ENCODE measurements at regions not wholly inside any gene's neighbourhood (a gene's known extent, or its start where the extent isn't known, plus 50 kb on each side); places are given as distances from the start of the nearest gene placed in this dataset.

DNA sequence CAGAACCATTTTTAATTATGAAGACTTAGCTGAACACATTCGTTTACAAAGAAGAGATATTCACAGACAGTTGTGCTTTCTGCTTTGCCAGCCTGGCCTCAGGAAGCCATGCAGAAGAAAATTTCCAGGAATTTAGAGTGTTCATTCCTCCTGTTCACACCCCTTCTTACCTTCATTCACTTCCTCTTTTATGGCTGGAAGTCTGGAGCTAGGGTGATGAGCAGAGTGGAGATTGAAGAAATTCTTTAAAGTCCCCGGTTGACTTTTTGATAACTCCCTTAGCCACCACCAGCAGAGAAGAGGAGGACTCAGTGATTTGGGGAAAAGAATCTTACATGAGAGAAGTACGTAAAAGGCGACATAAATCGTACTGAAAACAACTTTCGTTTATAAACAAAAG, 263.6 kb upstream of the TSHZ3 start:
- H2BK20ac ChIP-seq (ENCODE audit: low read length), result no peak overlapping the region
- no peak for TF ChIP-seq TAF7 (optimal IDR thresholded peaks at IDR 0.05; ENCODE audit: borderline replicate concordance, low read depth, low read length)
- TF ChIP-seq ASH2L (IDR thresholded peaks at IDR 0.05; ENCODE audit: low read length), result no peak
- no peak overlapping the region for H2BK15ac ChIP-seq (ENCODE audit: low read length)
- H3K9me3 ChIP-seq (ENCODE audit: insufficient read depth in 2 of 2, low read depth in 1 of 2, low read length in 1 of 2), result no peaks in the 10 kb centered on the region
- no peak overlapping the region for H3K27ac ChIP-seq (ENCODE audit: low read depth, low read length)
- H3K4ac ChIP-seq (replicated peaks; ENCODE audit: insufficient read length, low read depth, low read length), result no peak overlapping the region
- H2AFZ ChIP-seq (ENCODE audit: low read length), result no peak overlapping the region
- H3K36me3 ChIP-seq (ENCODE audit: control insufficient read depth in 2 of 4, insufficient read depth in 4 of 4, low read length in 3 of 4), result no peaks in the 10 kb centered on the region
- no peaks in the 10 kb centered on the region for H3K23me2 ChIP-seq (ENCODE audit: low read depth, low read length)
- POLR2A ChIA-PET (ENCODE audit: partially characterized antibody), result no interaction called here
- H3K4me2 ChIP-seq (ENCODE audit: insufficient read depth in 1 of 2, low read depth in 2 of 2, low read length in 2 of 2), result no peak overlapping the region
- 82% methylated on average over 6 of the region's 6 CpGs; no CpG with 5 or more reads in 1 of the 2 experiments for WGBS, 2 experiments (ENCODE audit: extremely low coverage in 1 of 2, insufficient coverage in 1 of 2, insufficient read length in 1 of 2, insufficient replicate concordance in 2 of 2, low coverage in 1 of 2, low lambda C conversion rate in 2 of 2, missing lambda C conversion rate in 1 of 2)
- H2BK5ac ChIP-seq (ENCODE audit: low read depth, low read length), result no peak overlapping the region
- H3K9ac ChIP-seq (replicated peaks in 1 of 4; ENCODE audit: extremely low read depth in 1 of 4, low read depth in 3 of 4, low read length in 3 of 4), result no peak overlapping the region
- no peak overlapping the region for H2BK120ac ChIP-seq (replicated peaks; ENCODE audit: low read depth, low read length)
- H4K5ac ChIP-seq (ENCODE audit: insufficient read length, low read depth, low read length), result no peak overlapping the region
- no peaks in the 10 kb centered on the region for H4K20me1 ChIP-seq (replicated peaks in 1 of 2; ENCODE audit: control insufficient read depth in 1 of 2, insufficient read depth in 2 of 2, low read length in 2 of 2)
- no peak overlapping the region for H4K8ac ChIP-seq (ENCODE audit: extremely low read depth, insufficient read depth, low read length)
- no peaks in the 10 kb centered on the region for H3K27me3 ChIP-seq (replicated peaks in 1 of 4; ENCODE audit: control insufficient read depth in 3 of 4, extremely low read depth in 1 of 4, insufficient read depth in 3 of 4, low read length in 3 of 4)
- no peak for FAIRE-seq
- no peak for DNase-seq (ENCODE audit: low read depth in 1 of 2, low spot score in 2 of 2)
- H3K18ac ChIP-seq (ENCODE audit: extremely low read depth, low read length), result no peak overlapping the region
- no peak overlapping the region for H3K14ac ChIP-seq (ENCODE audit: insufficient read length)
- H2AK5ac ChIP-seq (ENCODE audit: low read depth, low read length), result no peak overlapping the region
- no peaks in the 10 kb centered on the region for H3K79me1 ChIP-seq (ENCODE audit: low read depth, low read length)
- no peak overlapping the region for H4K91ac ChIP-seq (replicated peaks; ENCODE audit: insufficient read length, low read length)
- H3K79me2 ChIP-seq (ENCODE audit: control insufficient read depth in 1 of 2, insufficient read depth in 2 of 2, low read length in 2 of 2), result no peaks in the 10 kb centered on the region
- no peaks in the 10 kb centered on the region for H3K4me1 ChIP-seq (replicated peaks in 1 of 4; ENCODE audit: control insufficient read depth in 3 of 4, insufficient read depth in 4 of 4, low read length in 3 of 4)
- no peak overlapping the region for H3K56ac ChIP-seq (replicated peaks; ENCODE audit: insufficient read length, low read depth, low read length)
- no peak overlapping the region for H3K23ac ChIP-seq (ENCODE audit: insufficient read length)
- no peak overlapping the region for H3K4me3 ChIP-seq (ENCODE audit: extremely low read depth in 1 of 4, insufficient read depth in 2 of 4, low read depth in 3 of 4, low read length in 4 of 4)
- no peak overlapping the region for H2BK12ac ChIP-seq (ENCODE audit: low read depth, low read length)
- CTCF ChIA-PET (ENCODE audit: partially characterized antibody), result interaction anchor here (0.6 to 1.4 kb wide), 6 partner anchors 13 to 543 kb away, joined by 3 to 6 read pairs (median 3); no protein-coding TSS in a partner anchor
